ENCODE measurements at regions not wholly inside any gene's neighbourhood (a gene's known extent, or its start where the extent isn't known, plus 50 kb on each side); places are given as distances from the start of the nearest gene placed in this dataset.

GRCh38 chr7:119758254-119758653 lies 514.7 kb upstream of the KCND2 start:
- Histone ChIP-seq H3K27me3 (replicated peaks; ENCODE audit: insufficient read depth) (no peaks in the 10 kb centered on the region), H3K27ac (no peak overlapping the region), H3K4me1 (replicated peaks) (no peaks in the 10 kb centered on the region), H3K36me3 (no peaks in the 10 kb centered on the region), H3K9me3 (no peaks in the 10 kb centered on the region), H3K4me3 (no peak overlapping the region)
- no peak for DNase-seq (ENCODE audit: low spot score)
- intact Hi-C loops (cut with DNase I): no loop called here
- no peak for TF ChIP-seq POLR2A (IDR thresholded peaks at IDR 0.05)
- TF ChIP-seq, protein P1, sequence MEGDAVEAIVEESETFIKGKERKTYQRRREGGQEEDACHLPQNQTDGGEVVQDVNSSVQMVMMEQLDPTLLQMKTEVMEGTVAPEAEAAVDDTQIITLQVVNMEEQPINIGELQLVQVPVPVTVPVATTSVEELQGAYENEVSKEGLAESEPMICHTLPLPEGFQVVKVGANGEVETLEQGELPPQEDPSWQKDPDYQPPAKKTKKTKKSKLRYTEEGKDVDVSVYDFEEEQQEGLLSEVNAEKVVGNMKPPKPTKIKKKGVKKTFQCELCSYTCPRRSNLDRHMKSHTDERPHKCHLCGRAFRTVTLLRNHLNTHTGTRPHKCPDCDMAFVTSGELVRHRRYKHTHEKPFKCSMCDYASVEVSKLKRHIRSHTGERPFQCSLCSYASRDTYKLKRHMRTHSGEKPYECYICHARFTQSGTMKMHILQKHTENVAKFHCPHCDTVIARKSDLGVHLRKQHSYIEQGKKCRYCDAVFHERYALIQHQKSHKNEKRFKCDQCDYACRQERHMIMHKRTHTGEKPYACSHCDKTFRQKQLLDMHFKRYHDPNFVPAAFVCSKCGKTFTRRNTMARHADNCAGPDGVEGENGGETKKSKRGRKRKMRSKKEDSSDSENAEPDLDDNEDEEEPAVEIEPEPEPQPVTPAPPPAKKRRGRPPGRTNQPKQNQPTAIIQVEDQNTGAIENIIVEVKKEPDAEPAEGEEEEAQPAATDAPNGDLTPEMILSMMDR (IDR thresholded peaks at IDR 0.05): no peak
- no peak for TF ChIP-seq POLR2AphosphoS5 (IDR thresholded peaks at IDR 0.05)

DNA sequence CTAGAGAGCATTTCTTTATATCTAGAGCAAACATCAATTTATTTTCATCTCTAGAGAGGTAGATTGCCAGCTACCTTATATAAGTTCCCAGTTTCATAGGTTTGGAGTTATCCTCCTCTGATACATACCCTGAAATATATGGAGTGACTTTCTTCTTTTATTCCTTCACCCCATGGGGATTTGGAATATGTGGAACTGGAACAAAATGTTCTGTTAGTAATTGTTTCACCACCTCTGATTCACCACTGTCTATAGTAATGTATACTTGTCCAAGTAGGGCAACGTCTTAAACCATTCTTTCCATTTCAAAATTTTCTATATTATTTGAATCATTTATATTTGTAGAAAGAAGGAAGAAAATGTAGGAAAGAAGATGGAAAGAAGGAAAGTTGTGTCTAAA lies 511.2 kb upstream of the KCND2 start:
- intact Hi-C loops (cut with DNase I): no loop called here
- no peak overlapping the region for H3K27ac ChIP-seq
- DNase-seq (ENCODE audit: low spot score): no peak
- H3K27me3 ChIP-seq (replicated peaks; ENCODE audit: insufficient read depth): no peaks in the 10 kb centered on the region
- no peak overlapping the region for H3K4me3 ChIP-seq
- H3K9me3 ChIP-seq: no peaks in the 10 kb centered on the region
- H3K4me1 ChIP-seq (replicated peaks): no peaks in the 10 kb centered on the region
- TF ChIP-seq POLR2AphosphoS5 (IDR thresholded peaks at IDR 0.05): no peak
- TF ChIP-seq, protein P1 (IDR thresholded peaks at IDR 0.05): no peak
- no peak for TF ChIP-seq POLR2A (IDR thresholded peaks at IDR 0.05)
- no peaks in the 10 kb centered on the region for H3K36me3 ChIP-seq
- 81% methylated on average over 1 of the region's 1 CpG for WGBS

GRCh38 chr7:119782286-119782685 lies 490.7 kb upstream of the KCND2 start:
- TF ChIP-seq POLR2AphosphoS5 (IDR thresholded peaks at IDR 0.05) (no peak), POLR2A (IDR thresholded peaks at IDR 0.05) (no peak)
- TF ChIP-seq, protein P1 (IDR thresholded peaks at IDR 0.05): no peak
- WGBS: 50% methylated on average over 2 of the region's 2 CpGs
- no peaks in the 10 kb centered on the region for H3K4me1 ChIP-seq (replicated peaks)
- intact Hi-C loops (cut with DNase I): no loop called here
- no peaks in the 10 kb centered on the region for H3K27me3 ChIP-seq (replicated peaks; ENCODE audit: insufficient read depth)
- no peaks in the 10 kb centered on the region for H3K9me3 ChIP-seq
- H3K4me3 ChIP-seq: no peak overlapping the region
- H3K36me3 ChIP-seq: no peaks in the 10 kb centered on the region
- no peak overlapping the region for H3K27ac ChIP-seq
- no peak for DNase-seq (ENCODE audit: low spot score)

DNA sequence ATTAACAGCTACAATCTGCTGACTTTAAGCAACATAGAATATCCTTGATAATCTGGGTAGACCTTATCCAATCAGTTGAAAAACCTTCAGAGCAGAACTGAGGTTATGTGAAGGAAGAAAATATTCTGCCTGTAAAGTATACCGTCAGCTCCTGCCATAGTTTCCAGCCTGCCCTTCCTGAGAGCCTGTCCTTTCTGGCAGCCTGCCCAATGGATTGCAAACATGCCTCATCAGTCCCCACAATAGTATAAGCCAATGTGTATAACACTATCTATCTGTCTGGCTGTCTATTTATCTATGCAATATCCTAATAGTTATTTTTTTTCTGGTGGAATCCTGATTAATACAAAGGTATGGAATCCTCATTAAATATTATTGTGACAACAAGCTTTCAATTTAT lies 489.2 kb upstream of the KCND2 start:
- no peak for TF ChIP-seq POLR2A (IDR thresholded peaks at IDR 0.05)
- TF ChIP-seq, protein P1 (IDR thresholded peaks at IDR 0.05): no peak
- TF ChIP-seq POLR2AphosphoS5 (IDR thresholded peaks at IDR 0.05): no peak
- no peaks in the 10 kb centered on the region for H3K36me3 ChIP-seq
- DNase-seq (ENCODE audit: low spot score): no peak
- no peak overlapping the region for H3K4me3 ChIP-seq
- intact Hi-C loops (cut with DNase I): no loop called here
- no peaks in the 10 kb centered on the region for H3K4me1 ChIP-seq (replicated peaks)
- 24% methylated on average over 1 of the region's 1 CpG for WGBS
- H3K27me3 ChIP-seq (replicated peaks; ENCODE audit: insufficient read depth): no peaks in the 10 kb centered on the region
- H3K9me3 ChIP-seq: no peaks in the 10 kb centered on the region
- no peak overlapping the region for H3K27ac ChIP-seq

- DNase-seq (ENCODE audit: low spot score): no peak
- Histone ChIP-seq H3K4me1 (replicated peaks) (no peaks in the 10 kb centered on the region), H3K36me3 (no peaks in the 10 kb centered on the region), H3K27me3 (replicated peaks; ENCODE audit: insufficient read depth) (no peaks in the 10 kb centered on the region), H3K27ac (no peak overlapping the region), H3K4me3 (no peak overlapping the region), H3K9me3 (no peaks in the 10 kb centered on the region)
- intact Hi-C loops (cut with DNase I): no loop called here
- WGBS: 67% methylated on average over 6 of the region's 6 CpGs
- TF ChIP-seq, protein P1 (IDR thresholded peaks at IDR 0.05): no peak
- TF ChIP-seq POLR2AphosphoS5 (IDR thresholded peaks at IDR 0.05) (no peak), POLR2A (IDR thresholded peaks at IDR 0.05) (no peak)
These were observed 470.8 kb upstream of the KCND2 start for GRCh38 chr7:119802147-119802546.
